Parathyroid adenoma (tissue), 2 donors: ENCODE measurements at regions not wholly inside any gene's neighbourhood (a gene's known extent, or its start where the extent isn't known, plus 50 kb on each side); places are given as distances from the start of the nearest gene placed in this dataset.

ENCODE experiments used
- H2AFZ ChIP-seq: fragments of 300-600 bp; sonication (generic); one replicate; pipeline ENCODE4 v1.7.0; 2017; ENCODE audit warnings: antibody characterized with exemption, mild to moderate bottlenecking
- H3K27ac ChIP-seq: fragments of 300-600 bp; sonication (generic); one replicate; pipeline ENCODE4 v1.7.0; 2017
- H3K27me3 ChIP-seq: fragments of 300-600 bp; sonication (generic); one replicate; pipeline ENCODE4 v1.7.0; 2017; ENCODE audit warnings: low read length; ENCODE audit not compliant: control insufficient read depth, insufficient read depth
- H3K36me3 ChIP-seq: fragments of 300-600 bp; sonication (generic); one replicate; pipeline ENCODE4 v1.7.0; 2017; ENCODE audit warnings: low read length; ENCODE audit not compliant: control insufficient read depth, insufficient read depth
- H3K4me1 ChIP-seq: fragments of 300-600 bp; sonication (generic); one replicate; pipeline ENCODE4 v1.7.0; 2017; ENCODE audit warnings: control low read depth
- H3K4me2 ChIP-seq: fragments of 300-600 bp; sonication (generic); one replicate; pipeline ENCODE4 v1.7.0; 2017; ENCODE audit warnings: low read length
- H3K4me3 ChIP-seq: fragments of 300-600 bp; sonication (generic); one replicate; pipeline ENCODE4 v1.7.0; 2017; ENCODE audit warnings: low read depth, low read length
- H3K79me2 ChIP-seq: fragments of 300-600 bp; sonication (generic); one replicate; pipeline ENCODE4 v1.7.0; 2017; ENCODE audit warnings: control low read depth
- H3K9ac ChIP-seq: fragments of 300-600 bp; sonication (generic); one replicate; pipeline ENCODE4 v1.7.0; 2017; ENCODE audit warnings: mild to moderate bottlenecking
- H3K9me3 ChIP-seq: fragments of 300-600 bp; sonication (generic); one replicate; pipeline ENCODE4 v1.7.0; 2017; ENCODE audit warnings: low read length; ENCODE audit not compliant: control insufficient read depth
- CTCF ChIP-seq: fragments of 300-600 bp; sonication (generic); IDR thresholded peaks from one replicate; pipeline ENCODE4 v1.7.0; 2017; ENCODE audit warnings: antibody characterized with exemption, mild to moderate bottlenecking
- donor health status: primary hyperparathyroidism.

- Histone ChIP-seq H2AFZ (no peak overlapping the region), H3K36me3 (no peaks in the 10 kb centered on the region), H3K4me1 (no peaks in the 10 kb centered on the region), H3K4me3 (no peak overlapping the region), H3K27ac (no peak overlapping the region), H3K9ac (no peak overlapping the region), H3K4me2 (no peak overlapping the region), H3K27me3 (no peaks in the 10 kb centered on the region), H3K9me3 (no peaks in the 10 kb centered on the region), H3K79me2 (no peaks in the 10 kb centered on the region)
- TF ChIP-seq CTCF: no peak
These were observed 121.5 kb downstream of the ASCL4 start for GRCh38 chr12:107895966-107896365.

GRCh38 chr12:107900588-107900987, 126.1 kb downstream of the ASCL4 start:
- Histone ChIP-seq H3K9me3 (no peaks in the 10 kb centered on the region), H3K27ac (no peak overlapping the region), H3K4me2 (no peak overlapping the region), H3K27me3 (no peaks in the 10 kb centered on the region), H2AFZ (no peak overlapping the region), H3K4me1 (no peaks in the 10 kb centered on the region), H3K9ac (no peak overlapping the region), H3K36me3 (no peaks in the 10 kb centered on the region), H3K4me3 (no peak overlapping the region), H3K79me2 (no peaks in the 10 kb centered on the region)
- no peak for TF ChIP-seq CTCF

GRCh38 chr12:107903341-107904061, 129.0 kb downstream of the ASCL4 start:
- Histone ChIP-seq H3K9ac (peak overlapping the region; percentile 24), H3K4me2 (peak overlapping the region; percentile 74), H2AFZ (peak overlapping the region; percentile 67), H3K9me3 (no peaks in the 10 kb centered on the region), H3K27ac (peak overlapping the region; percentile 47), H3K27me3 (no peaks in the 10 kb centered on the region), H3K36me3 (no peaks in the 10 kb centered on the region), H3K79me2 (no peaks in the 10 kb centered on the region), H3K4me3 (peak overlapping the region; percentile 26), H3K4me1 (no peaks in the 10 kb centered on the region)
- no peak for TF ChIP-seq CTCF

- Histone ChIP-seq H3K79me2 (no peaks in the 10 kb centered on the region), H3K9me3 (no peaks in the 10 kb centered on the region), H3K4me3 (no peak overlapping the region), H3K36me3 (no peaks in the 10 kb centered on the region), H3K27me3 (no peaks in the 10 kb centered on the region), H3K4me1 (no peaks in the 10 kb centered on the region), H3K9ac (no peak overlapping the region), H3K27ac (no peak overlapping the region), H3K4me2 (no peak overlapping the region), H2AFZ (no peak overlapping the region)
- no peak for TF ChIP-seq CTCF
These were observed 132.2 kb downstream of the ASCL4 start for GRCh38 chr12:107906707-107907106.

GRCh38 chr12:107912421-107913004, 138.0 kb downstream of the ASCL4 start:
- Histone ChIP-seq H3K27me3 (no peaks in the 10 kb centered on the region), H3K4me3 (no peak overlapping the region)
- TF ChIP-seq CTCF: peak; percentile 64

More at GRCh38 chr12:107912421-107913004, 138.0 kb downstream of the ASCL4 start:
- Histone ChIP-seq H2AFZ (peak overlapping the region; percentile 69), H3K4me2 (no peak overlapping the region), H3K27ac (no peak overlapping the region), H3K79me2 (no peaks in the 10 kb centered on the region), H3K4me1 (no peaks in the 10 kb centered on the region), H3K9me3 (no peaks in the 10 kb centered on the region), H3K9ac (no peak overlapping the region), H3K36me3 (no peaks in the 10 kb centered on the region)
